GM12878 (cell line): ENCODE measurements at regions not wholly inside any gene's neighbourhood (a gene's known extent, or its start where the extent isn't known, plus 50 kb on each side); places are given as distances from the start of the nearest gene placed in this dataset.

Source experiments
- ATAC-seq: fragments of 200-7000 bp; cut with Tn5 transposase; 3 replicates; pipeline ENCODE4 v1.9.1; 2020; ENCODE audit warnings: mild to moderate bottlenecking, moderate library complexity
- BruUV-seq: library from RNA; stranded (reverse); fragments of 400-500 nt; replicated peaks from 2 replicates; lab custom pipeline; 2021; lab: Mats Ljungman, UMichigan
- CTCF ChIA-PET: fragments of 300-600 bp; sonication (Branson Sonifier 250); formaldehyde crosslinking; extraction: SDS; loops from one replicate; lab custom pipeline; 2021; ENCODE audit warnings: inconsistent platforms; lab: Yijun Ruan, JAX
- POLR2A ChIA-PET: fragments of 350-600 bp; formaldehyde crosslinking; extraction: SDS; loops from one replicate; lab custom pipeline; 2021; ENCODE audit warnings: inconsistent platforms; lab: Charles Lee
- RAD21 ChIA-PET: fragments of 300-600 bp; sonication (Branson Sonifier 250); formaldehyde crosslinking; loops from one replicate; lab custom pipeline; 2023; ENCODE audit warnings: antibody characterized with exemption; ENCODE audit not compliant: unreplicated experiment; lab: Charles Lee
- SMC1A ChIA-PET: fragments of 300-600 bp; sonication (Branson Sonifier 250); formaldehyde crosslinking; loops from one replicate; lab custom pipeline; 2023; ENCODE audit not compliant: unreplicated experiment, uncharacterized antibody; lab: Charles Lee
- DNase-seq: peaks from one replicate; pipeline ENCODE4 v3.0.0-alpha.2; 2011; ENCODE audit warnings: low read depth, low spot score
- FAIRE-seq: peaks from 3 replicates; lab custom pipeline; 2011; peaks lifted over from hg19 to GRCh38; lab: Jason Lieb, UNC
- H2AFZ ChIP-seq: 2 replicates; pipeline ENCODE4 v1.6.0; 2011; ENCODE audit warnings: low read depth, low read length, control low read depth; ENCODE audit not compliant: control insufficient read depth
- H3K27ac ChIP-seq: 2 replicates; pipeline ENCODE4 v1.5.1; 2011; ENCODE audit warnings: control low read depth; ENCODE audit not compliant: control insufficient read depth, insufficient read depth
- H3K27me3 ChIP-seq, 2 experiments: replicated peaks in 1 of 2; 2 replicates each; pipeline versions ENCODE4 v1.6.0 to v1.6.1; 2011; ENCODE audit warnings: low read length in 1 of 2; ENCODE audit not compliant: control insufficient read depth in 2 of 2, insufficient read depth in 2 of 2
- H3K36me3 ChIP-seq, 2 experiments: 2 replicates each; pipeline ENCODE4 v1.5.1; 2011; ENCODE audit warnings: low read length in 1 of 2; ENCODE audit not compliant: control insufficient read depth in 2 of 2, insufficient read depth in 2 of 2
- H3K4me1 ChIP-seq: 2 replicates; pipeline ENCODE4 v1.6.1; 2011; ENCODE audit warnings: mild to moderate bottlenecking, low read length, moderate library complexity, mixed read lengths; ENCODE audit not compliant: control insufficient read depth, insufficient read depth
- H3K4me2 ChIP-seq: 2 replicates; pipeline ENCODE4 v1.6.0; 2011; ENCODE audit warnings: control low read depth; ENCODE audit not compliant: control insufficient read depth, insufficient read depth
- H3K4me3 ChIP-seq: fragments of 200-600 bp; sonication (generic); 2 replicates; pipeline ENCODE4 v1.5.1; 2016
- H3K79me2 ChIP-seq: 2 replicates; pipeline ENCODE4 v1.6.0; 2011; ENCODE audit warnings: low read length; ENCODE audit not compliant: control insufficient read depth, insufficient read depth
- H3K9ac ChIP-seq: 2 replicates; pipeline ENCODE4 v1.8.0; 2011; ENCODE audit warnings: low read length, control low read depth, mixed read lengths; ENCODE audit not compliant: control insufficient read depth, insufficient read depth
- H3K9me3 ChIP-seq: replicated peaks from 3 replicates; pipeline ENCODE4 v1.5.1; 2011; ENCODE audit warnings: mild to moderate bottlenecking, low read length; ENCODE audit not compliant: control insufficient read depth, insufficient read depth
- H4K20me1 ChIP-seq: 2 replicates; pipeline ENCODE4 v1.6.0; 2011; ENCODE audit not compliant: control insufficient read depth, insufficient read depth
- ATF7 ChIP-seq: fragments of 450-650 bp; IDR thresholded peaks from 2 replicates; pipeline ENCODE4 v1.6.1; 2016; ENCODE audit warnings: low read depth, mild to moderate bottlenecking
- CTCF ChIP-seq, 3 experiments: IDR thresholded peaks in 2 of 3; conservative IDR thresholded peaks in 1 of 3; 2 replicates each; pipeline ENCODE4 v1.5.1; 2011; ENCODE audit warnings: low read depth in 3 of 3, low read length in 3 of 3, mild to moderate bottlenecking in 3 of 3, control low read depth in 2 of 3, moderate library complexity in 2 of 3, inconsistent platforms in 1 of 3, mixed read lengths in 1 of 3; ENCODE audit not compliant: control insufficient read depth in 2 of 3, insufficient read depth in 1 of 3; ENCODE audit errors: extremely low read depth in 1 of 3
- NFIC ChIP-seq: IDR thresholded peaks from 2 replicates; pipeline ENCODE4 v1.6.1; 2012; ENCODE audit warnings: low read depth, mild to moderate bottlenecking, inconsistent platforms, low read length, moderate library complexity
- SMC3 ChIP-seq: IDR thresholded peaks from 2 replicates; pipeline ENCODE4 v1.6.1; 2011; ENCODE audit warnings: low read length, improper control_type of control experiment, borderline replicate concordance
- SRF ChIP-seq, 2 experiments: IDR thresholded peaks; 2 replicates each; pipeline ENCODE4 v1.6.1; 2011; ENCODE audit warnings: low read depth in 2 of 2, low read length in 2 of 2, mild to moderate bottlenecking in 1 of 2, moderate library complexity in 1 of 2
- TCF7 ChIP-seq: IDR thresholded peaks from 2 replicates; pipeline ENCODE4 v1.6.1; 2014; ENCODE audit warnings: antibody characterized with exemption, borderline replicate concordance
- WGBS: methylation state at CpG from one replicate; pipeline ENCODE4 v1.1.6; 2016; ENCODE audit warnings: low lambda C conversion rate; ENCODE audit not compliant: insufficient replicate concordance, insufficient coverage; ENCODE audit errors: missing lambda C conversion rate; 5-methylcytosine and 5-hydroxymethylcytosine counted together
- in situ Hi-C: fragments of 300-500 bp; cut with MboI; formaldehyde crosslinking; loops from 9 replicates; pipeline ENCODE4 v1.14.3; 2018; ENCODE audit warnings: mixed read lengths
- intact Hi-C: fragments of 100-400 bp; cut with micrococcal nuclease; formaldehyde crosslinking; loops from one replicate; pipeline ENCODE4 v1.14.2; 2022; ENCODE audit not compliant: unreplicated experiment

GRCh38 chr22:49107961-49108530 lies 719.6 kb downstream of the BRD1 start:
- Histone ChIP-seq H3K36me3 (no peaks in the 10 kb centered on the region), H4K20me1 (no peaks in the 10 kb centered on the region), H3K9me3 (no peaks in the 10 kb centered on the region; the same call in 2 of the 3 replicates), H3K4me3 (no peak overlapping the region), H3K9ac (no peak overlapping the region), H3K4me2 (no peak overlapping the region), H3K27ac (no peak overlapping the region)
- ATAC-seq (no peak), DNase-seq (no peak), FAIRE-seq (no peak)
- ChIA-PET CTCF (no interaction called here), SMC1A (no interaction called here), RAD21 (no interaction called here)
- no peak for TF ChIP-seq NFIC
- no peak for TF ChIP-seq SRF (IDR thresholded peaks at IDR 0.05; ENCODE audit: low read depth in 2 of 2, low read length in 2 of 2)
- no peak for TF ChIP-seq CTCF (IDR thresholded peaks at IDR 0.05 in 2 of 3, conservative IDR thresholded peaks at IDR 0.05 in 1 of 3; ENCODE audit: control insufficient read depth in 2 of 3, extremely low read depth in 1 of 3, insufficient read depth in 1 of 3, low read depth in 3 of 3, low read length in 3 of 3)
- no peak for TF ChIP-seq TCF7
- TF ChIP-seq ATF7 = no peak
- TF ChIP-seq SMC3 = no peak
- TF ChIP-seq, all 136 proteins: peak for 0
- Histone ChIP-seq H2AFZ (no peak overlapping the region), H3K79me2 (no peaks in the 10 kb centered on the region), H3K4me1 (no peaks in the 10 kb centered on the region), H3K27me3 (no peaks in the 10 kb centered on the region)
- WGBS = 23% methylated on average over 15 of the region's 16 CpGs
- POLR2A ChIA-PET = no interaction called here
- intact Hi-C loops = no loop called here
- in situ Hi-C loops = no loop called here
- no TSS peak for BruUV-seq
